T-helper 1 cell treated with Interleukin-12 subunit alpha and Interleukin-12 subunit beta and Interleukin-4 antibody, amounts not matched to agents 30 μg/mL and 1 μg/mL, for 36 hours (primary cell): ENCODE measurements at regions not wholly inside any gene's neighbourhood (a gene's known extent, or its start where the extent isn't known, plus 50 kb on each side); places are given as distances from the start of the nearest gene placed in this dataset.
"Not testable (repeated sequence)": the region's sequence is repeated elsewhere in the genome, so short reads cannot be mapped to it uniquely, and the experiment has no call there.

Source experiments
- H3K27ac Mint-ChIP-seq: one replicate; pipeline ENCODE4 v1.8.0; 2021; ENCODE audit warnings: mild to moderate bottlenecking, mixed read lengths
- H3K27me3 Mint-ChIP-seq: one replicate; pipeline ENCODE4 v1.8.0; 2021; ENCODE audit warnings: low read depth, mixed read lengths
- H3K36me3 Mint-ChIP-seq: one replicate; pipeline ENCODE4 v1.8.0; 2021; ENCODE audit warnings: low read depth, mixed read lengths
- H3K4me1 Mint-ChIP-seq: one replicate; pipeline ENCODE4 v1.8.0; 2021; ENCODE audit warnings: low read depth, mixed read lengths
- H3K4me3 Mint-ChIP-seq: one replicate; pipeline ENCODE4 v1.8.0; 2021; ENCODE audit warnings: mild to moderate bottlenecking, moderate library complexity, mixed read lengths
- H3K9me3 Mint-ChIP-seq: one replicate; pipeline ENCODE4 v1.8.0; 2021; ENCODE audit warnings: mixed read lengths

DNA sequence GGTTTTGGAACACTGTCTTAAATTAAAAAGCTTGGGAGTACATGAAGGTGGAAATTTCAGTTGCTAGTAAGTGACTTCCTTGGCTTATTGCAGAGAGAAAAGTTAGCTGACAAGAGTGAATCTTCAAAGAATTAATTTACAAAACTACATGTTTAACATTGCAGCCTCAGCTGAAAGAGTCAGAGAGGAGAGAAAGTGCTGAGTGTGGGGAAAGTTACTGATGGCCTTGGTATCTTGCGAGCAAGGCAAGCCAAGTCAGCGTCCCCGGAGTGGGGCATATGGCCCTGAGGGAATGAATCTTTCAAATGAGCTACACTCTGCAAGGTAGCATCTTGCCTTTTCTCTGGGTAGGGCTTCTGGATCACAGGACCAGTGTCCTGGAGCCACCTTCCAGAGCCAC, 131.3 kb downstream of the LPIN1 start:
- H3K36me3 Mint-ChIP-seq = no peaks in the 10 kb centered on the region
- no peak overlapping the region for H3K27ac Mint-ChIP-seq
- peaks cover 6% of the 10 kb centered on the region for H3K27me3 Mint-ChIP-seq
- H3K9me3 Mint-ChIP-seq = no peaks in the 10 kb centered on the region
- H3K4me3 Mint-ChIP-seq = no peak overlapping the region
- no peaks in the 10 kb centered on the region for H3K4me1 Mint-ChIP-seq

DNA sequence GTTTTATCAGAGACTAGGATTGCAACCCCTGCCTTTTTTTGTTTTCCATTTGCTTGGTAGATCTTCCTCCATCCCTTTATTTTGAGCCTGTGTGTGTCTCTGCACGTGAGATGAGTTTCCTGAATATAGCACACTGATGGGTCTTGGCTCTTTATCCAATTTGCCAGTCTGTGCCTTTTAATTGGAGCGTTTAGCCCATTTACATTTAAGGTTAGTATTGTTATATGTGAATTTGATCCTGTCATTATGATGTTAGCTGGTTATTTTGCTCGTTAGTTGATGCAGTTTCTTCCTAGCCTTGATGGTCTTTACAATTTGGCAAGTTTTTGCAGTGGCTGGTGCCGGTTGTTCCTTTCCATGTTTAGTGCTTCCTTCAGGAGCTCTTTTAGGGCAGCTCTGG, 138.8 kb downstream of the LPIN1 start:
- H3K27ac Mint-ChIP-seq, H3K9me3 Mint-ChIP-seq, H3K4me1 Mint-ChIP-seq, H3K4me3 Mint-ChIP-seq, H3K36me3 Mint-ChIP-seq: not testable (repeated sequence)
- peaks cover 10% of the 10 kb centered on the region for H3K27me3 Mint-ChIP-seq

DNA sequence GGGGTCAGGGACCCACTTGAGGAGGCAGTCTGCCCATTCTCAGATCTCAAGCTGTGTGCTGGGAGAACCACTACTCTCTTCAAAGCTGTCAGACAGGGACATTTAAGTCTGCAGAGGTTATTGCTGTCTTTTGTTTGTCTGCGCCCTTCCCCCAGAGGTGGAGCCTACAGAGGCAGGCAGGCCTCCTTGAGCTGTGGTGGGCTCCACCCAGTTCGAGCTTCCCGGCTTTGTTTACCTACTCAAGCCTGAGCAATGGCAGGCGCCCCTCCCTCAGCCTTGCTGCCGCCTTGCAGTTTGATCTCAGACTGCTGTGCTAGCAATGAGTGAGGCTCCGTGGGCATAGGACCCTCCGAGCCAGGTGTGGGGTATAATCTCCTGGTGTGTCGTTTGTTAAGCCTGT, 140.5 kb downstream of the LPIN1 start:
- peaks cover 10% of the 10 kb centered on the region for H3K27me3 Mint-ChIP-seq
- not testable (repeated sequence) for H3K27ac Mint-ChIP-seq, H3K36me3 Mint-ChIP-seq, H3K4me1 Mint-ChIP-seq, H3K4me3 Mint-ChIP-seq
- H3K9me3 Mint-ChIP-seq = peaks cover 18% of the 10 kb centered on the region

DNA sequence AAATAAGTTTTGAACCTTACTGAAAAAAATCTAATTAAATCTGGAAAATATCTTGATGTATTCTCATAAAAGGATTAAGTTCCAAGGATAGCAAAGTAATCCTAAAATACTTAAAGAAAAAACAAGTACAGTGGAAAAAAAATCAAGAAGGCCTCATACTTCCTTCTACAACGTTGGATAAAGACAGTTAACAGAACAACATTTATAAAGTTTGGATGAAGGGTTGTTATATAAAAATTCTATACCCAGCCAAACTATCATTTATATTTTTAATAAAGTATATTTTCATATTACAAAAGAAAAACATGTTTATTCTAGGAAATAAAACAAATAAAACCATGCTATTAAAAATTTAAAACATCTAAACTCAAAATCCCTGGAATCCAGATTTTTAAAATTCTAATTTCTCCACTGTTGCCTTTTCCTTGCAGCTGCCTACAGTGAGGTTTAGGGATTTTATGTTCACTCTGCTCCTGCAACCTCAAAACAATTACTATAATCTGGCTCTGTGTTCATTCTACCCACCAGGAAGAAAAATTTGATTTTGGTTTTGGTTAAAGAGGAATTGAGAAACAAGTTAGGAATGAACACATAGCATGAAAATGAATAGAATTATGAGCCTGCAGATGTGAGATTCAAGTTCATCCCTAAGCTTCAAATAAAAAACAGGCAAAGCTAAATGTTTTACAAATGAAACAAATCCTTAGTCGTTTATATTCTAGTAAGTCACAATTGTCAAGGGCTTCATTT, 142.8 kb downstream of the LPIN1 start:
- peaks cover 3% of the 10 kb centered on the region for H3K27me3 Mint-ChIP-seq
- no peak overlapping the region for H3K27ac Mint-ChIP-seq
- no peak overlapping the region for H3K4me3 Mint-ChIP-seq
- H3K36me3 Mint-ChIP-seq = no peaks in the 10 kb centered on the region
- H3K9me3 Mint-ChIP-seq = peaks cover 30% of the 10 kb centered on the region
- no peaks in the 10 kb centered on the region for H3K4me1 Mint-ChIP-seq

DNA sequence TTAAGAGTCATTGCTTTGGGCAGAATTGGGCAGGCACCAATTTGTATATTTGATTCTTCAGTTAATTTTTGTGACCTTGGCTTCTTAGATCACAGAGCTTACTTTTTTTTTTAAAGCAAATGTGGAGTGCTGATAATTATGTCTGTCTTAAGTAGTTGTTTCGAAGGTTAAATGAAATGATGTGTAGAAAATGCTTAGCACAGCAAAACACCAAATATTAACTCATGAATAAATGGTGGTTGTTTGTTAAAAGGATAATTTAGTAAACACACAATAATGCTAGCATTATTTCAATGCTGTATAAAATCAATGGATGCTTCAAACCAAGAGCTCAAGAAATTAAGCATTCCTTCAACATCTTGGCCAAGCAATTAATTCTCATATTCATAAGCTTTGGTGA, 143.4 kb downstream of the LPIN1 start:
- peaks cover 36% of the 10 kb centered on the region for H3K9me3 Mint-ChIP-seq
- H3K4me1 Mint-ChIP-seq = no peaks in the 10 kb centered on the region
- no peaks in the 10 kb centered on the region for H3K36me3 Mint-ChIP-seq
- H3K27me3 Mint-ChIP-seq = no peaks in the 10 kb centered on the region
- no peak overlapping the region for H3K27ac Mint-ChIP-seq
- no peak overlapping the region for H3K4me3 Mint-ChIP-seq

DNA sequence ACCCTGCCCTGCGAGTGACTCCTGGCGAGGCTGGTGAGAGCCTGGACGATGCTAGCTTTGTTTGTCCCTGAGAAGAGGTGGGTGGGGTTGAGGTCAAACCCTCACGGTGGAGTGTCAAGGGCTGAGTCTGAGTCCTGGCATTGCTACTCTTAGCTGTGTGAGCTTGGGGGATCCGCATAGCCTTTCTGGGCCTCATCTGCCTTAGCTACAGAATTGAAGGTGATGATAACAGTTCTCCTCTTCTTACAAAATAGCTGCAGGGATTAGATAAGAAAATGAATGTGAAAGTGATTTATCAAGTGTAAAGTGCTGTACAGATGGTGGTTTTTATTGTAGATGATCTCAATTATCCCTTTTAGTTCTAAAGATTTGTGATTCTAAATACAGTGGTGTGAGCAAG, 144.6 kb downstream of the LPIN1 start:
- no peak overlapping the region for H3K4me3 Mint-ChIP-seq
- H3K27ac Mint-ChIP-seq = no peak overlapping the region
- peaks cover 39% of the 10 kb centered on the region for H3K9me3 Mint-ChIP-seq
- no peaks in the 10 kb centered on the region for H3K27me3 Mint-ChIP-seq
- no peaks in the 10 kb centered on the region for H3K36me3 Mint-ChIP-seq
- no peaks in the 10 kb centered on the region for H3K4me1 Mint-ChIP-seq

DNA sequence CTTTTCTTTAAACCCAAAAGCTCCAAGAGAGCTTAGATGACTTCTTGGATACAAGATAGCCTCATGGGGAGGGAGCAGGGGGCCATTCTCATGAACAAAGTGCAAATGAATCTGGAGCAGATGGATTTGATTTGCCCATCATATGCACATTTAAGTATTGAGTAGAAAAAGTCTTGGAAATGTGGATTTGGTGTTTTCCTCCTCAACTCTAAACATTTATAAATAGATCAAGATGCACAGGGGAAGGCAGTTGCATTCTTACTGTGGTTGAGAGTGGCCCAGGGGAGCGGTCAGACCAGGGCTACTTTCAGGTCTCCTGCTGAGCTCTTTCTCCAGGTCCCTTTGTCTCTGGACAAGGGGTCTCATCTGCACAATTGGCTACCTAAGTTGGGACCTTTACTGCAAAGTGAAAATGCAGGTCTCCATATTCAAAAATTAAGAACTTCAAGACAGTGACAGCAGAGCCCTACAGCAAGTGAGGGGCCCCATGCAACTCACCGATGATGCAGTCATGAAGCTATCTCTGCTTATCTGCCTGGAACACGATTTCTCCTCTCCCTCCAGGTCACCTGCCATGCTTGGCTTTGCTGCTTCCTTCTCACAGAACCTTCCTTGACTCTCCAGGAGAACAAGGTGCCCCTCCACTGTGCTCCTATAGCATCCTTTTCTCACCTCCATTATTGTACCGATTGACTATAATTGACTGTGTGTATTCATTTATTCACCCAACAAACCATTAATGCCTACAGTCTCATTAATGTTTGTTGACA, 145.4 kb downstream of the LPIN1 start:
- Mint-ChIP-seq H3K27ac (no peak overlapping the region), H3K4me1 (no peaks in the 10 kb centered on the region), H3K27me3 (no peaks in the 10 kb centered on the region), H3K36me3 (no peaks in the 10 kb centered on the region), H3K4me3 (no peak overlapping the region), H3K9me3 (peaks cover 39% of the 10 kb centered on the region)

DNA sequence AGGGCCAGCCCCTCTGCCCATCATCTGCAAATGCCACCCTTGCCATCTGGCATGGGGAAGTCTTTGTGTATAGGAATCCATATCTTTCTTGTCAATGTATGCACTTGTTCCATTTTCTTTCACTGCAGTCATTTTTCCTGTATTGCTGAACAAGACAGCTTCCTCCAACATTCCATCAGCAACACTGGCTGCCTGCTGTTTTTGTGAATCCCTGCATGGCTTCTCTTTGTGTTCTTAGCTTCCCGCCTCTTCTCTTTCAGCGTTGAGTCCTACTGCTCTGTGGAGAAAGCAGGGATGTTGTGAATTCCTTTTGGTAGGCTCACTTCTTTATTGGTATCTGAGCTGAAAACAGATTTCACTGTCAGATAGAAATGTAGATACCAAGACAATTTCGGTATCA, 150.0 kb downstream of the LPIN1 start:
- Mint-ChIP-seq H3K9me3 (peaks cover 21% of the 10 kb centered on the region), H3K27ac (no peak overlapping the region), H3K4me3 (no peak overlapping the region), H3K4me1 (no peaks in the 10 kb centered on the region), H3K36me3 (no peaks in the 10 kb centered on the region), H3K27me3 (no peaks in the 10 kb centered on the region)

DNA sequence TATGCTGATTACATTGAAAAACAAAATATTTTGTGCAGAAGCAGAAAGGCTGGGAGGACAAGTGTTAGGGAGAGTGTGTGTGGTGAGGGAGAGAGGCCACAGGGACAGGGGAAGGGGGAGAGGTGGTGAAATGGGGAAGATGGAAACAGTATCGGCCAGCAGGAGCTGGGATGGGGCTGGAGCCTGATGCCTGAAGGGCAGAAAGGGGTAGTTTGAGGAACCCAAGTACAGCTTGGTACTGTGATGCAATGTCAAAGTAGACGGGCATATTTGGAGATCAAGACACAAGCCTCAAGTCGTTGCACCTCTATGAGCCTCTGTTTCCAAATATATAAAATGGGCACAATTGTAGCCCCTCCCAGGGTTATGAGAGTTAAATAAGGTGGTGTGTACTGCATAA, 152.1 kb downstream of the LPIN1 start:
- H3K4me1 Mint-ChIP-seq = no peaks in the 10 kb centered on the region
- H3K36me3 Mint-ChIP-seq = no peaks in the 10 kb centered on the region
- H3K27ac Mint-ChIP-seq = no peak overlapping the region
- peaks cover 12% of the 10 kb centered on the region for H3K9me3 Mint-ChIP-seq
- H3K4me3 Mint-ChIP-seq = no peak overlapping the region
- H3K27me3 Mint-ChIP-seq = no peaks in the 10 kb centered on the region

DNA sequence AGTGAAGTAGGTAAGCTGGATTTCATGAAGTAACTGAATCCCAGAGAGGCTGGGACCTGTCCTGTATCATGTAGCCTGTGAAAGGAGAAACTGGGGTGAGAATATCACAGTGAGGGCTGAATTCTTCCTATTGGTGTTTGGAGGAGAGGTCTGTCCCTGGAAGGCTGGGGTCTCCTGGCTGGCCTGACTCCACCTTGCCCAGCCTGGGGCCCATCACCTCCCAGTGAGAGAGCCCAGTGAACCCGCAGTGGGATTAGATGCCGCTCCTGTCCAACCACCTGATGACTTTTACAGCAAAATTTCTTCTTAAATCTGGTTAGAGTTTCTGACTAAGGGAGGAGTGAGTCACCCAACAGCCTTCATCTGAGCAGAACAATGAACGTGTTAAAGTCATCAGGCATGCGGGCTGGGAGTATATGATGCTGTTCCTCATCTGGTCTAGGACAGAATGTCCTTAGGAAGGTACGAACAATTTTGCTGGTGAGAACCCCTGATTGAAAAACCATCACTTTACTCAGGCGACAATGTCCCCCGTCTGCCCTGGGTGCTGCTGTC, 152.9 kb downstream of the LPIN1 start:
- Mint-ChIP-seq H3K4me1 (no peaks in the 10 kb centered on the region), H3K27ac (no peak overlapping the region), H3K9me3 (peaks cover 9% of the 10 kb centered on the region), H3K4me3 (no peak overlapping the region), H3K36me3 (no peaks in the 10 kb centered on the region), H3K27me3 (no peaks in the 10 kb centered on the region)

DNA sequence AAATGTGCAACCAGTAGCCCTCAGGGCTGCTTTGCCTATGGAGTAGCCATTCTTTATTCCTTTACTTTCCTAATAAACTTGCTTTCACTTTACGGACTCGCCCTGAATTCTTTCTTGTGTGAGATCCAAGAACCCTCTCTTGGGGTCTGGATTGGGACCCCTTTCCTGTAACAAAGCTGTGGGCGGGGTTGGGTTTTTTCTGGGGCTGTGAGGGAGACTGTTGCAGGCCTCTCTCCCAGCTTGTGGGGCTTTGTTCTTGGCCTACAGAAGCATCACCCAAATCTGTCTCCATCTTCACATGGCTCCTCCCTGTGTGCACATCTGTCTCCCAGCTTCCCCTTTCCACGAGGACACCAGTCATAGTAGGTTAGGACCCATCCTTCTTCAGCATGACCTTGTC, 154.5 kb downstream of the LPIN1 start:
- H3K27me3 Mint-ChIP-seq, H3K4me3 Mint-ChIP-seq, H3K36me3 Mint-ChIP-seq, H3K27ac Mint-ChIP-seq, H3K9me3 Mint-ChIP-seq, H3K4me1 Mint-ChIP-seq: not testable (repeated sequence)

DNA sequence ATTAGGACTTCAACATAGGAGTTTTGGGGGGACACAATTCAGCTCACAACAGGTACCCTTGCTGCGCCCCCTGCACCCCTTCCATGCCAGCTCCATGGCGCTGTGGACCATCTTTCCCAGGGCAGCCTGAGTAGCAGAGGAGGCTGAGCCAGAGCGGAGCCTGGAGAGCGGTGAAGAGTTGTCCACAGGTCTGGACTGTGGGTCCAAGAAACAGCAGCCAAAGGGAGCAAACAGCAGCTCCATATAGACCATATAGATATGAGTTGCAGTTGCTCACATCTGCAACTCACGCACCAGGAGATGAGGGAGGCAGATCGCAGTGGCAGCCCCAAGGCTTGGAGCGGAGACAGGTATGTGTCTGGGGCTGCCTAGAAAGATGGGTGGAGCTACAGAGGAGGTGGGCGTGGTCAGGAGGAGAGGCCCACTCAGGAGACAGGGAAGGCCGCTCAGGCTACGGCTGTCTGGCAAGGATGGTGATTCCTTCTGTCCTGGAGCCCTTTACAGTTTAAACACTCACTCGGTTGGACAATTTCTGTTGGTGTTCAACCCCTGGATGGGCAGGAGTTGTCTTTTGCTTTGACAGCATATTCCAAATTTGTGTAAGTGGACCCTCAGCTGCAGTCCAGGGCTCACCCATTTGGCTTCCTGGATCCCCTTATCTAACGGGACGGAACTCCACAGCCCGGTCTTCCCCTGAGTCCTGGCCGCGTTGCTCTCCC, 155.1 kb downstream of the LPIN1 start:
- Mint-ChIP-seq H3K4me1 (no peaks in the 10 kb centered on the region), H3K4me3 (no peak overlapping the region), H3K36me3 (no peaks in the 10 kb centered on the region), H3K27ac (no peak overlapping the region), H3K9me3 (no peaks in the 10 kb centered on the region), H3K27me3 (no peaks in the 10 kb centered on the region)

DNA sequence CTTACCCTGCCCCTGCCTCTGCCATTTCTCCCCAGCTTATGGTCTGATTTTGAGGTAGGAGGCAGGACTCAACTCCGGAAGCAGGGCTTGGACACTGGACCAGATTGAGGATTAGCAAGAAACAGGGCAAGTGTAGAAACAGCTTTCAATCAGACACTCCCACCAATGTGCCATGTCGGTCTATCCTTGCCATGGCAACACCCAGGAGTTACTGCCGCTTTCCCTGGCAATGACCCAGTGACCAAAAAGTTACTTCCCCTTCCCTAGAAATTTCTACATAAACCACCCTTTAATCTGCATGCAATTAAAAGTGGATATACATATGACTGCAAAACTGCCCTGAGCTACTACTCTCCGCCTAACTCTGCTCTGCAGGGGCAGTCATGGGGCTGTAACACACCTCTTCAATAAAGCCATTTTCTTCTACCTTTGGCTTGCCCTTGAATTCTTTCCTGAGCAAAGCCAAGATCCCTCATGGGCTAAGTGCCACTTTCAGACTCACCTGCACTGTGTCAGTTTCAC, 156.7 kb downstream of the LPIN1 start:
- no peaks in the 10 kb centered on the region for H3K36me3 Mint-ChIP-seq
- no peak overlapping the region for H3K27ac Mint-ChIP-seq
- no peaks in the 10 kb centered on the region for H3K9me3 Mint-ChIP-seq
- no peak overlapping the region for H3K4me3 Mint-ChIP-seq
- H3K4me1 Mint-ChIP-seq = no peaks in the 10 kb centered on the region
- H3K27me3 Mint-ChIP-seq = no peaks in the 10 kb centered on the region

DNA sequence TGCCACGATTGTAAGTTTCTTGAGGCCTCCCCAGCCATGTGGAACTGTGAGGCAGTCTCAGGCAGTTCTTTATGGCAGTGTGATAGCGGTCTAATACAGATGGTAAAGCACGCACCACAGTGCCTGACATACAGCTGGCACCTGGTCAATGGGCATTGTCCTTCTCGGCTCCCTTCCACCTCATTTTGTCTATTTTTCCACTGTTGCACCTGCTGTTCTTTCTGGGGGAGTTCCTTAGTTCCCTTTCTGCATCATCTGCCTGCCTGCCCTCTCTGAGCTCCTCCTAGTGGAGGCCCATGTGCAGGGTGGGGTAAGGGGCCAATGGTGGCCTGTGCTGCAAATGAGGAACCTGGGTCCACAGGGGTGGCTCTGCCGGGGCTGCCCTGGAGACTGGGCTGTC, 157.6 kb downstream of the LPIN1 start:
- Mint-ChIP-seq H3K27ac (no peak overlapping the region), H3K4me1 (no peaks in the 10 kb centered on the region), H3K4me3 (no peak overlapping the region), H3K27me3 (no peaks in the 10 kb centered on the region), H3K36me3 (no peaks in the 10 kb centered on the region), H3K9me3 (no peaks in the 10 kb centered on the region)
